Epithelial cell of proximal tubule (primary cell): ENCODE measurements at regions not wholly inside any gene's neighbourhood (a gene's known extent, or its start where the extent isn't known, plus 50 kb on each side); places are given as distances from the start of the nearest gene placed in this dataset.

Experiments used
- DNase-seq: peaks from one replicate; pipeline ENCODE4 v3.0.0-alpha.2; 2011; ENCODE audit warnings: low read depth
- H3K4me3 ChIP-seq: 2 replicates; pipeline ENCODE4 v1.5.1; 2011; ENCODE audit warnings: low read depth, mild to moderate bottlenecking, low read length
- CTCF ChIP-seq: conservative IDR thresholded peaks from 2 replicates; pipeline ENCODE4 v1.5.1; 2012; ENCODE audit warnings: low read depth, mild to moderate bottlenecking, low read length

- no peak for TF ChIP-seq CTCF
- no peak overlapping the region for H3K4me3 ChIP-seq
- no peak for DNase-seq
Measured at GRCh38 chr16:18041864-18042834, 294.4 kb downstream of the NPIPA8 start.

GRCh38 chr16:18039931-18040330 is 296.6 kb downstream of the NPIPA8 start:
- TF ChIP-seq CTCF: no peak
- no peak for DNase-seq
- H3K4me3 ChIP-seq: no peak overlapping the region

DNA sequence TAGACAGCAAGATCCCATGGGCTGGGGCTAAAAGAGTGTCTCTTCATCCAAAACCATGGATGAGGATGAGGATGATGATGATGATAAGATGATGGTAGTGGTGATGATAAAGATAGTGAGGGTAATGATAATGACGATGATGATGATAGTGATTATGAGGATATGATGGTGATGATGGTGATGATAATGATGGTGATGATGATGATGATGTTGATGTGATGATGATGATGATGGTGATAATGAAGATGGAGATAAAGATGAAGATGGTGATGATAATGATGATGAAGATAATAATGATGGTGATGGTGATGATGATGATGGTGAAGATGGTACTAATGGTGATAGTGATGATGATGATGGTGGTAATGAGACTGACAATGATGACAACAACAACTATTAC is 299.5 kb downstream of the NPIPA8 start:
- no peak for TF ChIP-seq CTCF
- H3K4me3 ChIP-seq: no peak overlapping the region
- DNase-seq: no peak

DNA sequence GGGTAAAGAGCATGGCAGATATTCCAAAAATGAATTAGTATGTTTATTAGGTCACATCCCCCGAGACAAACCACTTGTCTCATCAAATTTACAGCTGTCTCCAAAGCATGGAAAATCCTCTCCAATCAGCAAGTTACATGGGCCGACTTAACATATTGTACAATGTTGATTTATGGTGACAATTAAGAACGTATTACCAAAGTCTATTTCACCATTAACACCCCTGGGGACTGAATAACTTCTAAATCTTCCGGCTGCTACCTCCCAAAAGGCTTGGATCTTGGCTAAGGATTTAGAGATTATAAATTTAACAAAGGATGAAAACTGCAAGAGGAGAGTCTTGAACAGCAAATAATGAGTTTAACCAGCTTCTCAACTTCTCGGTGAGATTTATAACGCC is 311.9 kb downstream of the NPIPA8 start:
- no peak overlapping the region for H3K4me3 ChIP-seq
- no peak for DNase-seq
- no peak for TF ChIP-seq CTCF

GRCh38 chr16:18018376-18018775 is 318.2 kb downstream of the NPIPA8 start:
- DNase-seq: no peak
- TF ChIP-seq CTCF: no peak
- no peak overlapping the region for H3K4me3 ChIP-seq

- no peak for DNase-seq
- no peak for TF ChIP-seq CTCF
- H3K4me3 ChIP-seq: no peak overlapping the region
Measured at GRCh38 chr16:18013863-18014262, 322.7 kb downstream of the NPIPA8 start.

- no peak for TF ChIP-seq CTCF
- H3K4me3 ChIP-seq: no peak overlapping the region
- DNase-seq: no peak
Measured at GRCh38 chr16:18008356-18008755, 328.2 kb downstream of the NPIPA8 start.
